ENCODE measurements at regions not wholly inside any gene's neighbourhood (a gene's known extent, or its start where the extent isn't known, plus 50 kb on each side); places are given as distances from the start of the nearest gene placed in this dataset.
"Not testable (repeated sequence)": the region's sequence is repeated elsewhere in the genome, so short reads cannot be mapped to it uniquely, and the experiment has no call there.

DNA sequence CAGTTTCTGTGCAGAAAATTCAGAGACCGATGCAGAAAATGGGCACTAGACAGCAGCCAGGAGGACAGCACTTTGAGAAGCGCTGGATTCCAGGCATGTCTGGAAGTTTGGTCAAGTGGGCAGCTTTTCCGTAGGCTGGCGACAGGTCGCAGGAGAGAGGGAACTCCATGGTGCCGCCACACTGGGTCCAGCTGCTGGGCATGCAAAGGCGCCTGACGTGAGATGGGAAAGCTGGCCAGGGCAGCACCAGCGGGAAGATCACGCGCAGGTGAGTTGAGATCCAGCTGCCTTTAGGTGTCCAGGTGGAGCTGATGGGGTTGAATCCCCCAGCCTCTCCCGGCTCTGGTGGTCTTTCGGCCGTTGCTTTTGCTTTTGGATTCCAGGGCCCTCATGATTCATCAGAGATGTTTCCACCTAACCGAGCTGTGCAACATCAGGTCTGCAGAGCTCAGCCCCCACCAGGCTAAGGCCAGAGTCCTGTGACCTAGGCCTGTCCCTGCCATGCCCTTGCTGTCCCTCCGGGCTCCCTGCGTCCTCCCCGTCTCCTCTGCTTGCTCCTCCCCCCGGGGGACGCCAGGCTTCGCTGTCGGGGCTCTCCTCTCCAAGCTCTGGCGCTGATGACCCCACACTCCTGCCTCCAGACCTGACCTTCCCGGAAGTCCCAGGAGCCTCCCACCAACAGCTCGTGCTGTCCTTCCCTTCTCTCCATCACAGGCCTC lies 1001.7 kb downstream of the BRD1 start:
- DNase-seq = no peak

DNA sequence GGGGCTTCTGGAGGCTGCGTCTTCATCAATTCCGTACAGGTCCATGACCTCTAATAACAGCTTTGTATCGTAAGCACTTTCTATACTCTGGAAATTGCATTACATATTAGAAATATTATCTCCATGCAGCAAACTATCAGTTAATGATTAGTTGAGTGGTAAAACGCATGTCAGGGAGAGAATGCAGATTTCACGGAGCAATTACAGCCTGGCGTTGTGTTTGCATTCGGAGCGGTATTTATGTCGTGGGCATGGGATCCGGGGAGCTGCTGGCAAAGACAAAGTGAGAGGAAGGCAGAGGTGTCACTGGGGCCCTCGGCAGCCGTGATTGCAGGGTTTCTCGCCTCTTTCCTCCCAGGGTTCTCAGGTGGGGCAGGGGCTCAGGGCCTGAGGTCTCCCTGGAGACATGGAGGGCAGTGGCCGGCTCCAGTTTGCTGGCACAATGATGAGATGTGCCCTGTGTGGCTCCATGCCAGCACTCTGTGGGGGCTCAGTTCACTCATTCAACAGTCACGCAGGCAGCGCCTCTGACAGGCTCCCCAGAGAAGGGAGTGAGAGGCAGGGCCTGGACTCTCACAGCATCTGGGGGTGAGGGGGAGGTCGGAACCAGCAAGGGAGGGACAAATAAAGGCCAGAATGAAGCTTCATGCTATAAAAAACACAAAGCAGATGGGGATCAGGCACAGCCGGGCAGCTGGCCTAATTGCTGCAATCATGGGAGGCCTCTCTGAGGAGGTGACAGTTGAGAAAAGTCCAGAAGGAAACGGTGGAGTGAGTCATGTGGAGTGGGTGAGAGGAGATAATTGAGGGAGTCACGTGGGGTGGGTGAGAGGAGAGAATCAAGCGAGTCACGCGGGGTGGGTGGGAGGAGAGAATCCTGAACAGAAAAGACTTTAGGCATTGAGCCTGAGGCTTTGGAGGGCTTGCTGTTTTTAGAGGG lies 1002.7 kb downstream of the BRD1 start:
- DNase-seq = no peak

DNA sequence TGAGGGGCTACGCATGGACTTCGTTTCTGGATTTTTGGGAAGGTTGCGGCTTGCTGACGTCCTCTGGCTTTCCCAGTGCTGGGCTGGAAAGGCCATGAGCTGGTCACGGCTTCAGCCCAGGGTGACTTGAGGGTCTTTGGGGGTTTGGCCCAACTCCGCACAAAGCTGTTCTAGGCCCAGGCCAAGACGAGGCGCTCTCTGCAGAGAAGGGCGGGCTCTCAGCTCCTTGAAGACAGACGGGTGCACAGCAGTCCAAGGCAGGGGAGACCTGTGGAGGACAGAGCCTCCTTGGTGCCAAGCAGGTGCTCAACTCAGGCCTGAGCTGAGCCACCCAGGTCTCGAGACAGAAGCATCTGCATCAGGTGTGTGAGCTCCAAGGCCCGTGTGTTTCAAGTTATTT lies 1003.7 kb downstream of the BRD1 start:
- DNase-seq = no peak

DNA sequence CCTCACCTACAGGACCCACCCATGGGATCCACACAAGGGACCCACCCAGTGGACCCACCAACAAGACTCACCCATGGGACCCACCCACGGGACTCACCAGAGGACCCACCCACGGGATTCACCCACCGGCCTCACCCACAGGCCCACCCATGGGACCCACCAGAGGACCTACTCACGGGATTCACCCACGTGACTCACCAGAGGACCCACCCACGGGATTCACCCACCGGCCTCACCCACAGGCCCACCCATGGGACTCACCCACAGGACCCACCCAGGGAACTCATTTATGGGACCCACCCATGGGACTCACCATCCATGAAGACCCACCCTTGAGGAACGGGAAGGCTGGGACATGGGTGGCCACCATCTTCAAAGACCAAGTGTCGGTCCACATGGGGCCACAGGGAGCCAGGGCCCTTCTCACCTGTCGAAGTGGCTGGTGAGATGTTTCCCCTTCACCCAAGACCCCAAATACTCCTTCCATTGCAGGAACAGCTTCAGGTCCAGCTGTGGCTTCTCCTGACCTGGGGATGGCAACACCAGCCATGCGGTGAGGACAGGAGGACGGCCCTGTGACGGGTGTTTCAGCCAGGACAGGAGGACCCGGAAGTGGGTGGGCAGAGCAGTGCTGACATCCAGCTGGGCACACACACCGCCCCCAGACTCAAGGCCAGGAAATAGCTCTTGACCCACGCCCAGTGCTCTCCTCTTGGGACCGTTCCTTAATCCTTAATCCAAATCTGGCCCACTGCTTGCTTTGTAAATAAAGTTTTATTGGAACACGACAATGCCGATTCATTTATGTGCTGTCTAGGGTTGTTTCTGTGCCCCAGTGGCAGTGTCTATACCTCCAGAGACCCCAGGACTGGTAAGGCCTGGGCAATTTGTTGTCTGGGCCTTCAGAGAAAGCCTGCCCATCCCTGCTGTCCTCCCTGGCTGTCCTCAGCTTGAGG lies 1005.1 kb downstream of the BRD1 start:
- DNase-seq = no peak

DNA sequence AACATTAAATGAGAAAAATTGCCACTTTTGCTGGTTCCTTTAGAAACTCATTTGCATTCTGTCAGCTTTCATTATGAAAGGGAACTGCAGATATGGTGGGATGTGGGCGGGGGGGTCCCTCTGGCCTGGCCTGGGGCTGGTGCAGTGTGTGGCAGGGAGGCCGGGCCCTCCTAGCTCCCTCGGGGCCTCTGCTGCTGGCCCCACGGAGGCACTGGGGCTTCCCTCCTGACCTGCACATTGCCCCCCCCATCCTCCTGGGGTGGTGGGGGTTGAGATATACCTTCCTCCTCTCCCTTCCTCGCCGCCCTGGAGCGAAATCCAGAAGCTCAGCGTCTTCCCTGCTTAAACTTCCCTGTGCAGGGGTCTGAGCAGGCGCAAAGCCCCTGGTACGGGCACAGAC lies 1005.9 kb downstream of the BRD1 start:
- DNase-seq = no peak

DNA sequence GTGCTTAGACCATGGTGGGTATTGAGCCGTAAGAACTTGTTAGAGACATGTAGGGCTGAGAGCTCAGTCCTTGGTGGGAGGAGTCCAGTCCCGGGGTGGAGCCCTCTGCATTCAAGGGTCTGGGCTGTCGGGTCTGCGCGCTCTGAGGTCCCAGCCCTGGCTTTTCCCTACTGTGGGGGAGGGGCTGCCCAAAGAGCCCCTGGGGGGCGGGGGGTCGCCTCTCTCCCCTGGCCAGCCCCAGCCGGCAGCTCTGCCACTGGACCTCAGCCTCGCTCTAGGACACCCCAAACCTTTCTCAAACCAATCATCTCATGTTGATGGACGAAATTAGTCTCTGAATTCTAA lies 1006.4 kb downstream of the BRD1 start:
- no peak for DNase-seq

DNA sequence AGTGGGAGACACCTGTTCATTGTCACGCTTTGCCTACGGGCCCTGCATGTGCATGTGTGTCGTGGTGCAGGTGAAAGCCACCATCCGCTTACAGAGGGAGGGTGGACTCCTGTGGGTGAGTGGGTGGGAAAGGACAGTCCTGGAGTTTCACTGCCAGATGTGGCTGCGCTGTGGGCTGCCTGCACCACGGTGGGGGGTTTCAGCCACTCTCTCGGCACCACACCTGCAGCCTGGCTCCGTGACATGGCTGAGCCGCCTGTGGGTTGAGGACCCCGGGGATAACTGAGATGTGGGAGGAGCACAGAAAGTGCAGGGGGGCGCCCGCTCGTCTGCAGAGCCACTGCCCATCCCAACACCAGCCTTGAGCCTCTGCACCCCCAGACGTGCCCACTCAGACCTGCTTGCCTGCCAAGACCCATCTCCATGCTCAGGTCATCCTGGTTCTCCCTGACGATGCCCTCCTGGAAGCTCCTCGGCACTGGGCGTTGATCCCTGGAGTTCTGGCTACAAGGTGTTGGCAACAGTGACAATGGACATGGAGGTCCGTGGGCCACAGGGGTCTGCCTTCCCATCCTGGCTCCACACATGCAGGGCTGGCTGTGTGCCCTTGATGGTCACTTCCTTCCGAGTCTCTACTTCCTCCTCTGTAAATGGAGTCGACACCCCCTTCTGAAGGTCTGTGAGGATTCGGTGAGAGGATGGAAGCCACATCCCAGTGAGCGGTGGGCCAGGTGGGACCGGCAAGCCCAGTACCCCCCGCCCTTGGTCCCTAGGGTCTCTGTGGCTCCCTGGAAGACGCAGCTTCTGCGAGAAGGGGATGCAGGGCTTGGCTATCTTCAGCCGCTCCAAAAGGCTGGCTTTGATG lies 1007.0 kb downstream of the BRD1 start:
- no peak for DNase-seq

DNA sequence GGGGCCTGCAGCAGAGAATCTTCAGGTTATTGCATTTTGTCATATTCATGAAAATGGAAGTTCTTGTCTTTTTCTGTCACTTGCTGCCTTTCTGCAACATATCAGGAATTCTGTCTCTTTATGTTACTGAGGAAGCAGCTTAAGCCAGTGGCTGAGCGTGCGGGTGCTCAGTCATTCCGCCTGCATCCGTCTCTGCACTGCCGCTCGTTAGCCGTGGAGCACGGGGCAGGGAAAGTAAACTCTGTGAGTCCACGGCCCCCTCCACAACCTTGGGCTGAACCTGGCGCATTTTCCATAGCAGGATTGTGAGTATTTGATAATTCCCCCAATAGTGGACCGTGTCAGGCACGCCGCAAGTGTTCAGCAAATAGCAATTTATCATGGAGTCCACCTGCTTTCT lies 1007.7 kb downstream of the BRD1 start:
- no peak for DNase-seq

DNA sequence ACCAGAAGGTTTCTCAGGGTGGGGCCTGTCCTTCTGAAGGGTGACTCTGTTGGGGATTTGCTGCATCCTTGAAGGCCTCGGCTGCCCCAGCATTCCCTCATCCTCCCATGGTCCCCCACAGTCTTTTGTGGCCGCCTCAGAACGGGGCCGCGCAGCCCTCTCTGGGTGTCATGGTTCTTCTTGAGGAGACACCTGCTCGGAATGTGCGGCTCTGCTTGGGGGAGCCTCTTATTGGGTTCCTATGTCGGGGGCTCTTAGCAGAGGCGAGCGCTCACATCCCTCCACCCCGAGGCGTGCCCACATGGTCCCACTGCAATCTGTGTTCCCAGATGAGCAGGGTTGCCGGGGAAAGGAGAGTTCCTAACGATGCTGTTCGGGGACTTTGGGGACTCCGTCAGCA lies 1008.4 kb downstream of the BRD1 start:
- DNase-seq = no peak

DNA sequence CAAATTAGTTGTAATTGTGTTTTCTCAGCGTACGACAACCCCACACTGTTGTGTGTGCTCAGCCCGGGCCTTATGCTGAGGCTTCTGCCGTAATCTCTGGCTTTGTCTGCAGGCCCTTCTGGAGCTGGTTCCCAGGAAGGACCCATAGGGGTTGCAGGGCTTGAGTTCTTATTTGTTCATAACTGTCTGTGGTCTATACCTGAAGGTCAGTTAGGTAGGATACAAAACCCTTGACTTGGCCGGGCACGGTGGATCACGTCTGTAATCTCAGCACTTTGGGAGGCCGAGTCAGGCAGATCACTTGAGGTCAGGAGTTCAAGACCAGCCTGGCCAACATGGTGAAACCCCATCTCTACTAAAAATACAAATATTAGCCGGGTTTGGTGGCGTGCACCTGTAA lies 1010.2 kb downstream of the BRD1 start:
- not testable (repeated sequence) for DNase-seq

DNA sequence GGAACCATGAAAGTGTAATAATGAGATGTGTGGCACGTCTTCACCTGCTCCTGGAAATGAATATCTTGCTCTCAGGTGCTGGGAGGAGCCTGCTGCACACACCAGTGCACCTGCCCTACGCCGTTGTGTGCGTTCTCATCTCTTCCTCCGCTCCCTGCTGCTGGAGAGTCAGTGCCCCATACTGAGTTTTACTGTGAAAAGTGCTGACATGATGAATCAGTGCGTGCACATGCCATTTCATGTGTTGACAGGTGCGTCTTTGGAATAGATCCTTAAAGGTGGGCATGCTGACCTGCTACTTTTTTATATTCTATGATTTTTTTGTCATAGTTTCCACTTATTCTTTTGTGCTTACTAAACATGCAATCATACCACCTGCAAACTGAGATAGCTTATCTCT lies 1015.8 kb downstream of the BRD1 start:
- DNase-seq = no peak

DNA sequence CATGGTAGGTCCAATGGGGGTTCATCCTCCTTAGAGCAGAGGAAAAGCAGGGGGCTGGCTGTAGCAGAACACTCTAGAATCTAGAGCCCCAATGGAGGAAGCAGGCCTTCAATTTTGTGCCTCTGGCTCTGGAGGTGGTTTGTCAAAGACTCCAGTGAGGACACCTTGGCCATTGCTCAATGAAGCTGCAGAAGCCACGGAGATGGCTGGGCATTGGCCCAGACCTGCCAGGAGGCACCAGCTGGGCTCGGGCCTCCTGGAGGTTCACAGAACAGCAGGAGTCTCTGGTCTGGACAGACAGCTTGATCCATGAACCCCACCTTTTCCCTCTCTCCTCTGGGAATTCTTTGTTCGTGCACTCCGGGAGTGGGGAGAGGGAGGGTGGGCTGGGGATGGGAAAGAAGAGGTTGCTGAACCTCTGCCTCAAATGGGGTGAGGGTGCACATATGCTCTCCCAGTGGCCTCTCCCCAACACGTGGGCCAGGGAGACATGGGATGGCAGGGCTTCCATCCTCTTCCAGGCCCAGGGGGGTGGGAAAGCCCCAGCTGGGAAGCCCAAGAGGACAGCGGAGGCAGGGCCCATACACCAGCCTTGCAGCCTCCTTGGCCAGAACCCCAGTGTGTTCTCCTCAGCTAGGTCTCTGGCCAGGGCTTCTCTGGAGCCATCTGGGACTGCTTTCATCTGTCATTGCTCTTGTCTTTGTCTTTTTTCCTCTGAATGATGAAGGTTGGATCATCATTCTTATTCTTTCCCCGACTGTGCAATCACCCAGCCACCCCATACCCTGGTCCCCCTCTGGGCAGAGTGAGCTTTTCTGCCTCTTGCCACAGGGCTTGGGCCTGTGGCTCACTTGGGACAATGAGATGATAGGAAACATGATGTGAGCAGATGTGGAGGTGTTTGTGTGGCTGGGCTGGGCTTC lies 1019.4 kb downstream of the BRD1 start:
- no peak for DNase-seq

DNA sequence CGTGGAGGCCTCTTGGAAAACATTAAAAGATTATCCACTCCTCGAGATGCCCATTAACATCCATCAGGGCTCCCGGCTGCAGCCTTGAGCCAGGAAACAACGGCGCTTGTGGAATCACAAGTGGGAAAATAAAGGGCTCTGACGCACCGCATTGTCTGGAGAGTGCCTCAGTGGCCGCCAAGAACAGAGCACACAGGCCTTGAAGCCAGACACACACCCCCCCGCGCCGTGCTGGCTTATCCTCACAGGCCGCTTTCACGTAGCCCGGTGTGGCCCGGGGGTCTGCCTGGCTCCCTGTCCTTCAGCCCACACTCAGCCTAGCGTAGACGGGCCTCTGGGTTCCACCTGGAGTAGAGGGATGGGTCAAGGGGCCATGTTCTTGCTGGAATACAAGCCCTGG lies 1020.5 kb downstream of the BRD1 start:
- DNase-seq = no peak

DNA sequence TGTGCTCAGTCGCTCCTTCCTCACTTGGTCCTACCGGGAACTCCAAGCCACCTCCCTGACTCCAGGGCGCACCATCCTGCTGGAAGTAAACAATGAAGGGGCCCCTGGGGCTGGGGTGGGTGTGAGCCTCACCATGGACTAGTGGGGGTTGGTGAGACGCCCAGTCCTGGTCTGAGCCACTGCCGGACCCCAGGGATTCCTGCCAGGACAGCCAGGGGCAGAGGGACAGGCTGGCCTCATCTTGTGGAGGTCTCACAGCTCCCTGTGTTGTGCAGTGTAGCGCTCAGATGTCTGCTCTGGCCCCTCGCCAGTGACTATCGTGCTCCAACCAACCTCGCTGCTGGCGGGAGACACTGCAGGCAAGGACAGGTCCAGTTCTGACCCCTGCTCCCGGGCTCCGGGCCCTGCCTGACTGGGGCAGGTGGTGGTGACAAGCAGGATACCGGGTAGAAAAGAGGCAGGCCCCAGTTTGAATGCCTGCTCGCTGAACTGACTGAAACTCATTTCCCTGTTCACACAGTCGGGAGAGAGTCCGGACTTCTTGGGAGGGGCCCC lies 1021.4 kb downstream of the BRD1 start:
- no peak for DNase-seq

DNA sequence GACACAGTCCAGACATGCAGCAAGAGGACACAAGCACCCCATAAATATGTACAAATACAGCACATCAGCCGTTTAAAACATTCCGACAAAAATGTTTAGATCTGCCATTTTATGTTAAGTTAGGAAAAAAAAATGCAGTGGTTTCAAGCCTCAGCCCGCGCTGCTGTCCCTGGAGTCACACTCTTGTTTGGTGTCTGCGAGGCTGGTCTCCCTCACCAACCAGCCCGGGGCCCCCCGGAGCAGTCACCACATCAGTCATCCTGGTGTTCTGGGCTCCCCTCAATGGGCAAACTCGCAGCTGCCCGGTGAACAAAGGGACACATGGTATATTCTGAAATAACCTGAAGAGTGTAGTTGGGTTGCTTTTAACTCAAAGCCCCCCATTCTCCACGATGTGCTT lies 1022.2 kb downstream of the BRD1 start:
- no peak for DNase-seq

DNA sequence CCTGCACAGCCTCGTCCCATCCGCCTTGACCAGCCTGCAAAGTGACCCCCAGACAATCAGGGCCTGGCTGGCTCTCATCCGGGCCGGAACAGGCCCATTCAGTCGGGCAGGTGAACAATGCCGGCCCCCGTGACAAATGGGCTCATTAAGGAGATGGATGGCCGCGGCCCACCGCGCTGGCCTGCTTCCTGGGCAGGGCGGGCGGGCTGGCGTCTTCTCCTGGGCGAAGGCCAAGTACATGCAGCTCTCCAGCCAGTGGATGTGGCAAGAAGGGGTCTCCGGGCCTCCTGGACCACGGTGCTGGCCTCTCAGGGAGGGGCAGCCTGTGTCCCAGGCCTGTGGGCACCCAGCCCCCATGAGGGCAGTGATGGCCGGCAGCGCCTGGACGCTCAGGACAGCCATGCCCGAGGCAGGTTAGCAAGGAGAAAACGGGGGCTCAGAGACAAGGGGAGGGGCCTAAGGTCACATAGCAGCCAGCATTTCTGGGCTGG lies 1022.8 kb downstream of the BRD1 start:
- DNase-seq = no peak

DNA sequence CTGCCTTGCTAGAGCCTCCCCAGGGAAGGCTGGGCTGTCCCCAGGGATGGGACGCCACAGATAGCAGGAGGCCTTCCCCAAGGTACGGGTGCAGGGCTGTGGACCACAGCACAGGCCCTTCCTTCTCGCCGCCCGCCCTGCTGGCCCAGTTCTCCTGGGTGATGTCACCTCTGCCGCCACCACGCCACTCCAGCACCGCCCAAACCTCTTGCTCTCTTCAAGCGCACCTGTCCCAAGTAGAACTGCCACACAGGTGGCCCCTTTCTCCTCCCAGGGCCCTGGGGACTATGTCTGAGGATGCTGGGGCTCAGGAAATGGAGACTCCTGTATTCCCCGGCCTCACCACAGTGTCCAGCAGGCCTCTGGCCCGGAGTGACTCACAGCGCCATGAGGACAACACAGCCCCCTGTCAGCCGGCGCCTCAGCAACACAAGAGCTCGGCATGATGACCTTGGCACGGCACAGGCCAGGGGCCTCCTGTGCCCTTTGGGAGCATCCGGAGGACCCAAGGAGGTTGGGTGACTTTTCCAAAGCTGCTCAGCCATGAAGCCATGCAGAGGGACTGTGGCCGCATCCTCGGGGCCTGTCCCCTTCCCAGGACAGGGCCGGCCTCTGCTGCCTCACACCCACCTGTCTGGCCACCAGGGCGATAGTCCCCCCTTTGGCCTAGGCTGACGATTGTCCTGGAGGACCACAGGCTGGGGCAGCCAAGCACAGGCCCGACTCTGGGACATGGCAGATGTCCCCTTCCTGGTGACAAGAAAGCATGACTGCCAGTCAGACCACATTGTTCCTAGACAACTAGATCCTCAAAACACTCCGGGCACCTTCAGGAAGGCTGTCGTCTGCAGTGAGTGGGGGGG lies 1023.5 kb downstream of the BRD1 start:
- no peak for DNase-seq

DNA sequence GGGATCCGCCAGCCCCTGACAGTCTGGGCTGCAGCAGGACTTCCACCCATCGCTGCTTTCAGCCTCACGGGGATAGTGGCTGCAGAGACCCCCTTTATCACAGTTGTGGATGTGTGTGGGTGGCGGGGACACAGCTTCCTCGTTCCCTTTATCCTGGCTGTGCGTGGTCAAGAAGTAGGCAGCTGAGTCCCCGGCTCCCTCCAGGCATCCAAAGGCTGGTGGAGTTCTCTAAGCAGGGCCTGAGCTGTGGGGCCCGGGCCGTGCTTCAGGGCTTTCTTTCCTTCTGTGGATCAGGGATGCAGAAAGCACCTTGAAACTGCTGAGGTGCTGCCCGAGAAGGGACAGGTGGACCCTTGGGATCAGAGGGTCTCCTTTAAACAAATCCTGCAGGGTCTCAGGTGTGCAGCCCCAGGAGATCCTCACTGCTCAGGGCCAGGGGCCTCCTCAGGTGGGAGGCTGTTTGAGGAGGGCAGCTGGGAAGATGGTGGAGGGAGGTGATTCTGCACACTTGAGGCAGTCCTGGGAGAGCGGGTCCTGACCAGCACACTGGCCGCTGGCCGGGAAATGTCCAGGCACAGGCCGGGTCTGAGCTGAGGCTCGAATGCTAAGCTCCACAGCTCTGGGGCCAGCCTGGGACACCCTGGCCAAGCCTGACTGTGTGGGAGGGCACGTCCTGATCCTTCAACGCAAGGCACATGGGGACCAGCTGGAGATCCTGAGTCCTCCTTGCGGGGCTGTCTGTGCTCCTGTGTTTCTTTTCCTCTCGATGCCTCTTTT lies 1024.3 kb downstream of the BRD1 start:
- no peak for DNase-seq

DNA sequence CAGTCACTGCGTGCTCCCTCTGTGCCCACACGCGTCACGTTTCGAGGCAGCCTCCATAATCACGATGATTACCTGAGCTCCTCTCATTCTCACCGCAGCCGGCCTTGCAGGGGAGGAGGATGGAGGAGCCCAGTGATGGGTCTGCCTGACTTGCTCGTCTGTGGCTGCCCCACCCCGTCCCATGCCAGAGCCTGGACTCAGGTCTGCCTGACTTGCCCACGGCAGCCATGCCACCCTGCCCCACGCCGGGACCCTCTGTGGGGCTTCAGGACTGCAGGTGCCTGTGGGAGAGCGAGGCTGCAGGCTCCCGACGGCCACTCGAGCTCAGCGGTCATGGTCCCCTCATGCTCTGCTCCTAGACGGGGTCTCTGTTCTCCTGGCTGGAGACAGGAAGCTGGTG lies 1025.1 kb downstream of the BRD1 start:
- DNase-seq = no peak

Data from NCI-H1048 (cell line).